ENCODE measurements at regions not wholly inside any gene's neighbourhood (a gene's known extent, or its start where the extent isn't known, plus 50 kb on each side); places are given as distances from the start of the nearest gene placed in this dataset.

- no peak for DNase-seq (ENCODE audit: low spot score)
Measured at GRCh38 chr22:47446821-47447810, 684.7 kb downstream of the TBC1D22A start.

GRCh38 chr22:47446331-47446730 is 683.9 kb downstream of the TBC1D22A start:
- DNase-seq (ENCODE audit: low spot score), result no peak

DNA sequence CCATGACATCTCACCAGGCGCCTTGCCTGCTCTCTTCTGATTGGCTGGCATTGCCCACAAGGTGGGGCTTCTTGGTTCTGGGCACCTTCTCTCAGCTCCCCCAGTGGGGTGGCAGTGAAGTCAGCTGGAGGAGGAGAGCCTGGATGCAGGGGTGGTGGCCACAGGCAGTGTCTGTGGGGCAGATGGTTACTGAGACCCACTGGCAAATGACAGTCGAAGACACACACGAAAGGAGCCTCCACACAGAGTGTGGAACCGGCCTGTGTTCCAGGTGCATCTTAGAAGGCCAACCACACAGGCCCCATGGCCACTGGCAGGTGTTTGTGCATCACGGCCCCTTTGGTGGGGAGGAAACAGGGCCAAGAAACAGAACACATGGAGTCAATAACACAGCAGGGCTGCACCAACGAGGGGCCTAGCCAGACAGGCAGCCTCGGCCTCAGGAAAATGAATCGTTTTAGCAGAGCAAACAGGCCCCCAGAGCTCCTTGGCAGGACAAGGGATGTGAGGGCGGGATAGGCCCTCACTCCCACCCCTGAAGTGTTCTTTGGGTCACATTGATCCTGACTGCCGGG is 683.4 kb downstream of the TBC1D22A start:
- no peak for DNase-seq (ENCODE audit: low spot score)

DNA sequence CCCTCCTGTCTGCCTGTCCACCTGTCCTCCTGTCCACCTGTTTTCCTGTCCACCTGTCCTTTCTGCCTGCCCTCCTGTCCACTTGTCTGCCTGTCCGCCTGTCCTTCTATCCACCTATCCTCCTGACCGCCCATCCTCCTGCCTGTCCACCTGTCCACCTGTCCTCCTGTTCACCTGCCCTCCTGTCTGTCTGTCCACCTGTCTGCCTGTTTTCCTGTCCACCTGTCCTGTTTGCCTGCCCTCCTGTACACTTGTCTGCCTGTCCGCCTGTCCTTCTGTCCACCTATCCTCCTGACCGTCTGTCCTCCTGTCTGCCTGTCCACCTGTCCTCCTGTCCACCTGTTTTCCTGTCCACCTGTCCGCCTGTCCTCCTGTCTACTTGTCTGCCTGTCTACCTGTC is 682.8 kb downstream of the TBC1D22A start:
- DNase-seq (ENCODE audit: low spot score), result no peak

DNA sequence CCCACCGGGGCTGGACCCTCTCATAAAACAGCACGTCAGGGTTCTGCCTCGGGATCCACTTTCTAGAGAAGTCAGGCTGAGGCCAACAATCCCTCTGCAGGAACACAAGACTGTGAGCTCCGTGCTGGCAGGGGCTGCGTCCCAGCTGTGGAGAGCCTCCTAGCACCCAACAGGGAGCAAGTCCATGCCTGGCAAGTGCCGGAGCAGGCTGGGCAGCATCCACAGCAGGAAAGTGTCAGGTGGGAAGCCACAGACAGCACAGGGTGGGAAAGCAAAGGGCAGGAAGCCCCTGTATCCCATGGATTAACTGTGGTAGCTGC is 682.3 kb downstream of the TBC1D22A start:
- DNase-seq (ENCODE audit: low spot score), result no peak

GRCh38 chr22:47443836-47444745 is 681.6 kb downstream of the TBC1D22A start:
- no peak for DNase-seq (ENCODE audit: low spot score)

GRCh38 chr22:47442821-47443220 is 680.4 kb downstream of the TBC1D22A start:
- DNase-seq (ENCODE audit: low spot score), result no peak

GRCh38 chr22:47439643-47440265 is 677.3 kb downstream of the TBC1D22A start:
- DNase-seq (ENCODE audit: low spot score), result no peak

DNA sequence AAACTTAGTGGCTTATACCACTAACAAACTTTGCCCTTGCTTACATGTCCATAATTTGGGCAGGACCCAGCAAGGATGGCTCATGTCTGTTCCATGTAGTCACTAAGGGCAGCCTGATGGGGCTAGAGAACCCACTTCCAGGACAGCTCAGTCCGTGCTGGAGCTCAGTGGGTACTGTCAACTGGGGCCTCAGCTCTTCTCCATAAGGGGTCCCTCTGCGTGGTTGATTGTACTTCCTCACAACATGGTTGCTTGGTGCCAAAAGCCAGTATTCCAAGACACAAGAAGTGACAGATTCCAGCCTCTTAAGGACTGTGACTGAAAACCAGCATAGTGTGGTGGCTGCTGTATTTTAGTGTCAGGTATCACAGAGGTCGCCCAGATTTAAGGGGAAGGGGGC is 675.2 kb downstream of the TBC1D22A start:
- DNase-seq (ENCODE audit: low spot score), result no peak

GRCh38 chr22:47437110-47437509 is 674.7 kb downstream of the TBC1D22A start:
- no peak for DNase-seq (ENCODE audit: low spot score)

DNA sequence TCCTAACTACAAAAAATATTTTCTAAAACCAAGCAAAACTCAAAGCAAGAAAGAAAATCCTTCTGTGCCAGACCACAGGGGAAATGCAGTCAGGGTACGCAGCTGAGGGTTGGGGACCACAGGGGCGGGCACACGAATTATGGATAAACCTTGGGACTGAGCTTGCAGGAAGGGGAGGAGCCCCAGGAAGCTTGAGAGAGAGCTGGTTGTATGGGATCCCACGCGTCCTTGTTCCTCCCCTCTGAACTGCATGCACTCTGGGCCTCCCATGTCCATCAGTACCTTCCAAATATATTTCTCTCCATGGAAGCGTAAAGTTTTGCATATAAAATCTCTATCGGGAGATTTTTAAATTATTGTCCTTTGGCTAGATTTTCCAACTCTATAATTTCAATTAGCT is 673.4 kb downstream of the TBC1D22A start:
- no peak for DNase-seq (ENCODE audit: low spot score)

DNA sequence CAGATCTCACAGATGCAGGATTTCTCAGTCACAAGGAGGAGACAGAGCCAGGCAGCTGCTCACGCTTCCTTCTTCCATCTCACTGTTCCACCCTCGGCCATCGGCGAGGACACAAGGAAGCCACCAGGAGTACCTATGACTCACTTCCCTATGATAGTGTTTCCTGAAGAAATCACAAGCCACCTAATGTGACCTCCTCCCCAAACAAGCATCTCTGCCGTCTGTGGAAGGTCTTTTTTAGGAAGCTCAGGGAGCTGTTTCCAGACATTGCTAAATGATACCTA is 672.7 kb downstream of the TBC1D22A start:
- DNase-seq (ENCODE audit: low spot score), result no peak

GRCh38 chr22:47434336-47435203 is 672.1 kb downstream of the TBC1D22A start:
- DNase-seq (ENCODE audit: low spot score), result no peak

DNA sequence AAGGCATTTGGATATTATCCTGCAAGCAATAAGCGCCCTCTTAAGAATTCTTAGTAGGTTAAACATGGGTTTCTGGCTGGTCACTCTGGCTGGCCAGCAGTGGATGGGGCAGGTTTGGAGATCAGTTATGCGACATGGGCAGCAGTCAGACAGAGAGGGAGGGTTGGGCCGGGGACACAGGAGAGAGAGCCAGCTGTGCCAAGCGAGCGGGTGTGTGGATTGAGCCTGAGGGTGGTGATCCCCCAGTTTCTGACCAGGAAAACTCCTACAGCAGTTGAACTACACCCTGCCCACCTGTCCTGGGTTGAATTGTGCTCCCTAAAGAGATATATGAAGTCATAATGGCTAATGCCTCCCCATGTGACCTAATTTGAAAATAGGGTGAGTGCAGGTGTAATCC is 671.2 kb downstream of the TBC1D22A start:
- no peak for DNase-seq (ENCODE audit: low spot score)

DNA sequence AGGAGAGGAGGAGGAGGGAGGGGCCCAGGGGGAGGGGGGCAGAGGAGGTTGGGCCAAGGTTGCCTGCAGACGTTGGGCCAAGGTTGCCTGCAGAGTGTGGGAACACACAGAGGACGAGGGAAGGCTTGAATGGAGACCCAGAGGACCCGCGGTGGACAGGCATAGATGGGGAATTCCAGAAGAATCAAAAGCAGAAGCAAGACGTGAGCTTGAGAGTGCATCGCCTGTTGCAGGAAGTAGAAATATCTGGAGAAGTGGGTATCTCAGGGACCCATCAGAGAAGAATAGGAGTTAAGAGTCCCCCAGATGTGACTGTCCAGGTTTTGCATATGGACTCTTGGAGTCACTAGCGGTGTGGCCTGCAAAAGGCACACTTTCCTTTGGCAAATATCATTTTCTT is 670.2 kb downstream of the TBC1D22A start:
- DNase-seq (ENCODE audit: low spot score), result no peak

DNA sequence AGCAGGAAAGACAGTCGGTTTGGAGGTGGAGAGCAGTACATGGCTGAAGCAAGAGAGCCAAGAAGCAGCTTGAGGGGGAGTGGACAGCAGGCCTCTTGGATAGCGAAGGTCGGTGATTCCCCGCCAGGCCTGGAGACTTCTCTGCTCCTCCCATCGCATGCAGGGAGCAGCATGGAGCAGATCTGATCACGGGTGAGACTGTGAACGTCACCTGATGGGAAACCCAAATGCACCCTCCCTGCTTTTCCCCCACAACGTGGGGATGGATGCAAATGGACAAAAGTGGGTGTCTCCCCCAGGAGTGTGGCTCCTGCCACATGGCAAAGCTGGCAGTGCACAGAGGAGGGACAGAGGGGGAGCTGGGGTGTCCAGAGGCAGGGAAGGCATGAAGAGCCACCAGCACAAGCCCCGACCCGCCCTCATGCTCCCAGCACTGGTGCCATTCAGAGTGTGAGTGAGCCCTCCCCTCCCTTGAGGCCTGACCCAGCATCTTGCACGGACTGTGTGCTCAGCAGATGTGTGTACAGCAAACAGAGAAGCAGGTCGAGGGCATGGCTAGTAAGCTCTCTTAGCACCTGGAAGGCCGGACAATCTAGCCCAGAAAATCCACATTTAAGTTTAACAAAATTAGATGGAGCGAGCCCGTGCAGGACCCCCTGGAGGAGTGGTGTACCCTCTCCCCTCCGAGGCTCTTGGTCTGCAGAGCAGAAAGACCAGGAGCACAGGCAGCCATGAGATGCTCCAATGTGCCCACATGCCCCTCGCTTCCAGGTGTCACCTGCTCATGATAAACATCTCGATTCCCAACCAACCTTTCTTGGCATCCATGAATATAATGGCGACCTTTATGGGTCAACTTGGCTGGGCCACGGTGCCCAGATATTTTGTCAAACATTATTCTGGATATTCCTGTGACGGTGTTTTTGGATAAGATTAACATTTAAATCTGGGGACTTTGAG is 661.7 kb downstream of the TBC1D22A start:
- no peak for DNase-seq (ENCODE audit: low spot score)

DNA sequence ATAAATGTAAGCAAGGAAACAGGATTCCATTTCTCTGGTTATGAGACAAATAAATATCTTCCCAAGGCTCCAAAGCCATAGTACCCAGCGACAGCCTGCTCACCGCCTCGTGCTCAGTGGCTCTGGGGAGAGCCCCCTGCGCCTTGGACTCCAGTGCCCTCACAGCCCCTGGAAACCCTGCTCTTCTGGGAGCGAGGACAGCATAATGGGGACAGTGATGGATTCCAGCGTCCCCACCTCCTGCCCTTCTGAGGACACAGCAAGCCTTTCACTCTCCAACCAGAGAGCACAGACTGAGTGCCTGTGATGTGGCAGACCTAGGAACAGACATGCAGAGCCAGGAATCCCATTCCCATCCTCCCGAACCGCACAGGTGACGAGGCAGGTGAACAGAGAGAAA is 660.8 kb downstream of the TBC1D22A start:
- DNase-seq (ENCODE audit: low spot score), result no peak

- no peak for DNase-seq (ENCODE audit: low spot score)
Measured at GRCh38 chr22:47422736-47423135, 660.3 kb downstream of the TBC1D22A start.

DNA sequence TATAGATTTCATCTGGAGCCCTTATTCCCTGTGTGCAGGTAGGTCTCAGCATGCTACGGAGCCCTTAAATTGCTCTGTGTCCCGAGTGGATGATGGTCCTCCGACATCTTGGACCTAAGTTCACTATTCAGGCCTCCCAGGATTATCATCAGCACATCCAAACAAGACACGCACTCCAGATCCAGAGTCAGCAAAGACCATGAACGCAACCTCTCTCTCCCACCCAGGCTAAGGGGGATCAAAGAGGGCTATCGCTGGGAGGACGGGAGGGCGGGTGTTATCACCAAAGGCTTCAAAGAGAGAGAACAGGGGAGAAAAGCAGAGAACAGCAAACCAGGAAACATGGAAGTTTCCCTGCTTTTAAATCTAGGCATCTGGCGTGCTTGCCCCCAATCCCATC is 659.4 kb downstream of the TBC1D22A start:
- no peak for DNase-seq (ENCODE audit: low spot score)

- DNase-seq (ENCODE audit: low spot score), result no peak
Measured at GRCh38 chr22:47420211-47420610, 657.8 kb downstream of the TBC1D22A start.

Data from AG08395 (cell line).